ENCODE measurements at regions not wholly inside any gene's neighbourhood (a gene's known extent, or its start where the extent isn't known, plus 50 kb on each side); places are given as distances from the start of the nearest gene placed in this dataset.

- no peak for TF ChIP-seq CREB1 (IDR thresholded peaks at IDR 0.05; ENCODE audit: low read depth)
- no peak for TF ChIP-seq TAF1 (IDR thresholded peaks at IDR 0.05; ENCODE audit: low read depth)
- no peak for TF ChIP-seq MAX (IDR thresholded peaks at IDR 0.05)
- no peak for TF ChIP-seq TCF12 (IDR thresholded peaks at IDR 0.05; ENCODE audit: low read depth)
- TF ChIP-seq EP300 (IDR thresholded peaks at IDR 0.05; ENCODE audit: borderline replicate concordance): no peak
- TF ChIP-seq YY1 (IDR thresholded peaks at IDR 0.05; ENCODE audit: low read depth): no peak
- no peak for TF ChIP-seq REST (IDR thresholded peaks at IDR 0.05; ENCODE audit: low read depth)
Observed at GRCh38 chr1:163444665-163445064, 122.9 kb downstream of the NUF2 start.
